Anterior cingulate cortex (tissue), 58 donors: ENCODE measurements at regions not wholly inside any gene's neighbourhood (a gene's known extent, or its start where the extent isn't known, plus 50 kb on each side); places are given as distances from the start of the nearest gene placed in this dataset.

Experiments
- DNase-seq, 58 donors: peaks; one replicate each; lab custom pipeline; 2025; lab: John Stamatoyannopoulos, UW

GRCh38 chr1:4292861-4293260 lies 361.5 kb upstream of the AJAP1 start:
- DNase-seq = no peak

- no peak for DNase-seq
Observed at GRCh38 chr1:4298361-4299083, 355.9 kb upstream of the AJAP1 start.

GRCh38 chr1:4301007-4301406 lies 353.4 kb upstream of the AJAP1 start:
- no peak for DNase-seq

- no peak for DNase-seq
Observed at GRCh38 chr1:4303303-4303702, 351.1 kb upstream of the AJAP1 start.

- DNase-seq = no peak
Observed at GRCh38 chr1:4305526-4306301, 348.7 kb upstream of the AJAP1 start.

- no peak for DNase-seq
Observed at GRCh38 chr1:4306559-4307467, 347.6 kb upstream of the AJAP1 start.

GRCh38 chr1:4307468-4307845 lies 347.0 kb upstream of the AJAP1 start:
- DNase-seq = no peak

GRCh38 chr1:4307911-4308545 lies 346.4 kb upstream of the AJAP1 start:
- no peak for DNase-seq

- no peak for DNase-seq
Observed at GRCh38 chr1:4308806-4309205, 345.6 kb upstream of the AJAP1 start.

GRCh38 chr1:4309676-4310320 lies 344.6 kb upstream of the AJAP1 start:
- DNase-seq = no peak

GRCh38 chr1:4310396-4310923 lies 343.9 kb upstream of the AJAP1 start:
- DNase-seq = no peak

- DNase-seq = no peak
Observed at GRCh38 chr1:4312024-4312423, 342.4 kb upstream of the AJAP1 start.

GRCh38 chr1:4315202-4315601 lies 339.2 kb upstream of the AJAP1 start:
- DNase-seq = no peak

GRCh38 chr1:4317207-4317606 lies 337.2 kb upstream of the AJAP1 start:
- DNase-seq = no peak

- no peak for DNase-seq
Observed at GRCh38 chr1:4318720-4319119, 335.7 kb upstream of the AJAP1 start.

- no peak for DNase-seq
Observed at GRCh38 chr1:4319496-4319895, 334.9 kb upstream of the AJAP1 start.

- DNase-seq = no peak
Observed at GRCh38 chr1:4322881-4323280, 331.5 kb upstream of the AJAP1 start.

- no peak for DNase-seq
Observed at GRCh38 chr1:4323309-4323708, 331.1 kb upstream of the AJAP1 start.

GRCh38 chr1:4324525-4324924 lies 329.9 kb upstream of the AJAP1 start:
- no peak for DNase-seq

GRCh38 chr1:4327142-4327541 lies 327.3 kb upstream of the AJAP1 start:
- no peak for DNase-seq
